ENCODE measurements at regions not wholly inside any gene's neighbourhood (a gene's known extent, or its start where the extent isn't known, plus 50 kb on each side); places are given as distances from the start of the nearest gene placed in this dataset.

GRCh38 chr13:79772811-79773210, 291.9 kb downstream of the NDFIP2 start:
- TF ChIP-seq CTCF (IDR thresholded peaks at IDR 0.05) = no peak
- TF ChIP-seq POLR2A (IDR thresholded peaks at IDR 0.05) = no peak

All from prostate gland (tissue), 2 donors.